Ovary (tissue), 3 donors: ENCODE measurements at regions not wholly inside any gene's neighbourhood (a gene's known extent, or its start where the extent isn't known, plus 50 kb on each side); places are given as distances from the start of the nearest gene placed in this dataset.

Experiments
- EP300 ChIP-seq: sonication (generic); formaldehyde crosslinking; IDR thresholded peaks from one replicate; pipeline ENCODE4 v1.6.1; 2017; ENCODE audit warnings: antibody characterized with exemption
- POLR2A ChIP-seq: fragments of 450-650 bp; IDR thresholded peaks from one replicate; pipeline ENCODE4 v1.6.1; 2017; ENCODE audit warnings: antibody characterized with exemption, mild to moderate bottlenecking, moderate library complexity
- TF ChIP-seq, protein P1 (sequence below), 3 donors: fragments of 450-650 bp in 2 of 3; fragments of 200-600 bp in 1 of 3; IDR thresholded peaks; one replicate each; pipeline versions ENCODE4 v1.5.1 to v1.8.0; 2016 to 2022; ENCODE audit warnings: antibody characterized with exemption in 3 of 3, mild to moderate bottlenecking in 1 of 3
- donor health status: DM: no; HTN: no; CAD: no.

DNA sequence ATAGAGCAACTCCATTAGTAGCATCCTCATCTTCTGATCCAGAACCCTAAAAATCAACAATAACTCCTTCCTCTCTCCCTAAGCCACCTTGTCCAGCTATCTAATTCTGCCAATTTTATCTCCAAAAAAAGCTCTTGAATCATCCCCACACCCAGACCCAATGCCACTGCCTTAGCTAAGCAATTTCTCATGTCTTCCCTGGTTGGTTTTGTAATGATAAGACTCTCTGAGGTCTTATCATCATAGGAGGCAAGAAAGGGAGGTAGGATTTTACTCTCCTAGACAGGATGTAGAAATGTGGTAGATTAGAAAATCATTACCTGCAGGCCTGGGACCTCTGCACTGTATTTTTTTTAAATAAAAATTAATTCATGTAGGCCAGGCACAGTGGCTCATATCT is 283.5 kb upstream of the NEBL start:
- TF ChIP-seq, protein P1, sequence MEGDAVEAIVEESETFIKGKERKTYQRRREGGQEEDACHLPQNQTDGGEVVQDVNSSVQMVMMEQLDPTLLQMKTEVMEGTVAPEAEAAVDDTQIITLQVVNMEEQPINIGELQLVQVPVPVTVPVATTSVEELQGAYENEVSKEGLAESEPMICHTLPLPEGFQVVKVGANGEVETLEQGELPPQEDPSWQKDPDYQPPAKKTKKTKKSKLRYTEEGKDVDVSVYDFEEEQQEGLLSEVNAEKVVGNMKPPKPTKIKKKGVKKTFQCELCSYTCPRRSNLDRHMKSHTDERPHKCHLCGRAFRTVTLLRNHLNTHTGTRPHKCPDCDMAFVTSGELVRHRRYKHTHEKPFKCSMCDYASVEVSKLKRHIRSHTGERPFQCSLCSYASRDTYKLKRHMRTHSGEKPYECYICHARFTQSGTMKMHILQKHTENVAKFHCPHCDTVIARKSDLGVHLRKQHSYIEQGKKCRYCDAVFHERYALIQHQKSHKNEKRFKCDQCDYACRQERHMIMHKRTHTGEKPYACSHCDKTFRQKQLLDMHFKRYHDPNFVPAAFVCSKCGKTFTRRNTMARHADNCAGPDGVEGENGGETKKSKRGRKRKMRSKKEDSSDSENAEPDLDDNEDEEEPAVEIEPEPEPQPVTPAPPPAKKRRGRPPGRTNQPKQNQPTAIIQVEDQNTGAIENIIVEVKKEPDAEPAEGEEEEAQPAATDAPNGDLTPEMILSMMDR (IDR thresholded peaks at IDR 0.05), result no peak
- TF ChIP-seq POLR2A (no peak), EP300 (no peak)
